Kidney glomerular epithelial cell (primary cell): ENCODE measurements at regions not wholly inside any gene's neighbourhood (a gene's known extent, or its start where the extent isn't known, plus 50 kb on each side); places are given as distances from the start of the nearest gene placed in this dataset.

Source experiments
- DNase-seq: peaks from one replicate; lab custom pipeline; 2025; lab: John Stamatoyannopoulos, UW

DNA sequence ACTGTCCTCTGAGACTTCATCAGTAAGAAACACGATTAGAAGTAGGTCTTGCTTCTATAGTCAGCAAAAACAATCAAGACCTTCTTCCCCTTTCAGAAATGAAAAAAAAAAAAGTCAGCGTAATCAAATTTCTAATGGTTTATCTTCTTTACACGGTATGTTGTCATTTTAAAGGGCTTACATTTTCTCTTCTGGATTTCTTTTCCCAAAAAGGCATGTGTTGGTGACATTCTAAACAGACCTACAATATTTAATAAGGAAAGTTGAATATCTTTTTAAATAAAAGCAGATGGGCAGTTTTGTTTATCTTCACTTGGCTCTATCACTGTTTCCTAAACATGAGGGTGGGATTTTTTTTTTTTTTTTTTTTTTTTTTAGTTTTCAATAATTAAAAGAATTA lies 197.3 kb upstream of the ADAMTS9 start:
- DNase-seq: no peak

DNA sequence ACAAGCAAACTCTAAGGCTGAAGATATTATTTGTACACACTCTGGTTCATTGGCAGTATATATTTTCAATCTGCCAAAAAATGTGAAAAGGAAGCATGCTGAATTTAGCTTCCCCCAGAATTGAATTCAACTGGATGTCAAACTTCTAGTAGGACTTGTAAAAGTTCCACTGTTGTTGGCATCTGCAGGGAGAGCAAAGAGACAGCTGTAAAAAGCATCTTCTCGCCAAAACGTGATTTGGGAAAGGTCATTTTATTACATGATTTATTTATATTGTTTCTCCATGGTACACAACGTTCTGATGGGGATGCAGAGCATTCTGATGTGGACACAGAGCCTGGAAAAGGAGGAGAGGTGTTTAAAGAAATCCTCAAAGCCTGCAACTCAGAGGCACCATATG lies 196.7 kb upstream of the ADAMTS9 start:
- no peak for DNase-seq

DNA sequence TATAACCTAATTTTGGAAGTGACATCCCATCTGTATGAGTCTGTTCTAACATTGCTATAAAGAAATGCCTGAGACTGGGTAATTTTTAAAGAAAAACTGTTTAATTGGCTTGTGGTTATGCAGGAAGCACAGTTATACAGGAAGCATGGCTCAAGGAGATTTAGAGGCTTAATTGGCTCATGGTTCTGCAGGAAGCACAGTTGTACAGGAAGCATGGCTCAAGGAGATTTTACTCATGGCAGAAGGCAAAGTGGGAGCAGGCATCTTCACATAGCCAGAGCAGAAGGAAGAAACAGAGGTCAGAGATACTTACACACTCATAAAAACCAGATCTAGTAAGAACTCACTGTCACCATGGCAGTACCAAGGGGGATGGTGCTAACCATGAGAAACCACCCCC lies 193.1 kb upstream of the ADAMTS9 start:
- DNase-seq: no peak

DNA sequence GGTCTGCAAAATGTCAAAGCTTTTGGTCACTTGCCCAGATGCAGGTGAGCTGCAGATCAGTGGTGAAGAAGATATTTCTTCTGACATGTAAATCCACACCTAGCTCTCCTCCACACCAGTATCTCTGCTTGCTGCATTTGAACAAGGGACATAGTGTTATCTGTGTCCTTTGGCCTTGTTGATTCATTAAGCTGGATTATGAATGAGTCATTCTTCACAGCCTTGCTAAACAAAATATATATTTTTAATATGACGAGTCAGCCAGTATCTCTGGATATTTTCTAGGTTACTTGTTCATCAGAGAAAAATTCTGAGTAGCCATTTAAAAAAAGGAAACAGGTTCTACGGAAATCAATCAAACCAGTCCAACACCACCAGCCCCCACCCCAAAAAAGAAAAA lies 190.6 kb upstream of the ADAMTS9 start:
- DNase-seq: no peak

DNA sequence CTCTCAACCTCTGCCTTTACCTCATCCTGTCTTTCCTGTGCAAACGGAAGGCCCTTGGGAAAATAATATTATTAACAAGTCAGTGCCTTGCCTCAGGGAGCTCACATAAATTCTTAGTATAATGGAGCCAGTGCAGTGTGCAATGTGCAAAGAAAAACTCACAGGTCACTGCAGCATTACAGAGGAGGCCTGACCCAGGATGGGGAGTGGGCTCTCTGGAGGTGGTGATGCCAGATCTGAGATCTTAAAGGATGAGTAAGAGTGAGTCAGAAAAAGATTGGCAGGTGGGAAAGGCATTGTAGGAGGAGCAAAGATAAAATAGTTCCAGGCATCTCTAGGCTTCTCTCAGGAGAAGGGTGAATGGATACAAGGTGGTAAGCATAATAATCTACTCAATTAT lies 185.6 kb upstream of the ADAMTS9 start:
- peak; percentile 7 for DNase-seq

DNA sequence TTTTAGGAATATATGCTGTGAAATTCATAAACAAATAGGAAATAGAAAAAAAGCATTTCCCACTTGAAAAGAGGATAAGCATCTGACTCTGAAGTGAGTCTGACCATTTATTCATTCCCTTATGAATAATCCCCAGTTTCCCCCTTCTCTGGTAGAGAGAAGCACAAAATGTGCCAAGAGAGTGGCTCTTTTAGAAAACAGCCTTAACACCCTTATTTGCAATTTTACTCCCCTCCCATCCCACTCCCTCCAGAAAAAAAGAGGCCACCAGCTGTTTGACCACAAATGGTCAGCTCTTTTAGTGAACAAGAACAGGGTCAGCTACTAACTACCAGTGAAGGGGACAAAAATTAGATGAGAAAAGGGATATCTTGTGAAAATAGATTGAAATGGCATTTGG lies 184.5 kb upstream of the ADAMTS9 start:
- no peak for DNase-seq

DNA sequence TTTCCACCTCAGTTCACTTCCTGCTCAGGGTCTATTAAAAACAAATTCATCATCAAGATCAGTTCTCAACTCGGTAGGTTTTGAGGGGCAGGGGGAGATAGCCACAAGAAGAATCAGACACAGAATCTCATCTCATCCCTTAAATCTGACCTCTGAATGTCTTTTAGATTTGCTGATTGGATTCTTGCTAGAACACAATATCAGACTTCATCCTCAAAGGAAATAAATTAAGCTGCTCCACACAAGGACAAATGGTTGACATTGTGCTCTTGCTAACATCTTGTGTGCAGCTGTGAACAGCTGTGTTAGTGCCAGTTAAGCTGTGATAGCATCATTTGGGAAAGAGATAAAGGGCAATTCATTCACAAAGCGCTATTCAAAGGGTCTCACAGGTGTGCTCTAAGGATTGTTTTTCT lies 184.0 kb upstream of the ADAMTS9 start:
- no peak for DNase-seq

DNA sequence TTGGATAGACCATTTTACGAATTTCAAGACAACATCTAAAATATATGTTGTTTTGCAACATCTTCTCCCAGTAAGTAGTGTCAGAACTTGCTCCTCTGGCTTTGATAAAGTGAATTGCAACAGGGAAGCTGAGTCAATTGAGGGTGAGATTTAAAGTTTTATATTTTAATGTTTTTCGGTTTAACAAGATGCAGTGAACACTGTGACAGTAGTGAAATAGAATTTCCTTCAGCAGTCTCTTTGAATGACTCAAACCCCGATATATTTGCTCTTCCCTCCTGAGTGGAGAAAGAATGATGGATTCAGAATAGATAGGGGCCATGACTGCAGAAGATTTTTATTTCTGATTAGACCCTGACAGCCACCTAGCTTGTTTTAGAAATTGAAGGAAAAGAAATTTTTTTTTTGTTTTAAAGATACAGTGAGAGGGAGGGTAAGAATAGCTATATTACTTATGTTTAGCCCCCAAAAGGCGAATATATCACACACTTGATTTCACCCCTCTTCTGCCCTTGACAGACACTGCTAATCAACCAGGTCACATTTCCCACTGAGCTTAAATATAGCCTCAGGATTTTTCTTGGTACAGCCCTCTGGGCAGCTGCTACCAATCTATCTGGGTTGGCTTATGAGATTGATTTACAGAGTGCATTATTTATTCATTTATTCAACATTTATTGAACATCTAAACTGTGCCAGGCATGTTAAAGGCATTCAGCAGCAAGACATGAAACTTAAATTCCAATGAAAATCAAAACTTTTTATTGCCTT lies 183.3 kb upstream of the ADAMTS9 start:
- no peak for DNase-seq

DNA sequence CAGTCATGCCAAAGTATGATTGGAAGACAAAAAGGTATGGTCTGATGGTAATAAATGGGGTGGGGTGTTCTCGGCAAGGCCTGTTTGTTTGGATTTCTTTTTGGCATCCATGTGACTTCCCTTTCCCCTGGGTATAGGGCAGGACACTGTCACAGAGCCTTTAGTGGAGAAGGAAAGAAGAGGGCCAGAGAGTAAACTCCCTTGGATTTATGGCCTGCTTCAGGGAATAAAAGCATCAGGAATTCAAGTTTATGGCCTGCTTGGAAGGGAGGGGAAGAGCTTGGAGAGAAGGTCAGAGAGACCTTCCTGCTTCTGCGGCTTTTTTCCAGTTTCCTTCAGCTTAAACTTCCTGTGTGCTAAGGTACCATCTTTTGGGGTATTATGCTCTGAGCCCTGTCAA lies 179.4 kb upstream of the ADAMTS9 start:
- no peak for DNase-seq

DNA sequence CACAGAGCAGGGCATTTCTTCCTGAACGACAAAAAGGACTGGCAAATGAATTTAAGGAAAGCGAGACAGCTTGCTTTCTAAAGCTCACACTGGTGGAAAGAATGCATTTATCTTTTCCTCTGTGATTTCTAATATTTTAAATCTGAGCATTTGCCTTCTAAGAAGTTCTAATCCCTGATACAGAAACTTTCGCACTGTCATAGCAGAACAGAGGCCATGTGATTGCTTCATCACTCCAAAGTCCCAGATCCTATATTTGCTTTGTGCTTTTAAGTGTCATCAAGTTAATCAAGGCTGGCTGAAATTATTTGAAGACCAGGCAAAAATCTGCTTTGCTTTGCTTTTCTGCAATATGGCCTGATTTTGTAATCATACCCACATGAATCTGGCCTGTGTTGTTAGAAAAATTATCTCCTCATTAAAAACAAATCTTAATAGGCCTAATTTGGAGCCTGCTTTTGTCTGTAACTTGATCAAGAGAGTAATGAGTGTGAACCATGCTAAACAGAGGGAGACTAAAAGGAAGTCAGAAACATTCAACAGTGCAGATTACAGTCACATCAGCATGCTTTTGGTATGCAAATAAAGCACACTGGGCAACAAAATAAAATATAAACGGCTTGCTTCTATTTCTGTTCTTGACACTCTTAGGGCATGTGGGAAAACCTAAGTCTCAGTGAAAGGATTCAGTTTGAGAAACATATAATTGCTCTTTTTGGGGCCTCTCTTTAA lies 178.2 kb upstream of the ADAMTS9 start:
- DNase-seq: no peak

DNA sequence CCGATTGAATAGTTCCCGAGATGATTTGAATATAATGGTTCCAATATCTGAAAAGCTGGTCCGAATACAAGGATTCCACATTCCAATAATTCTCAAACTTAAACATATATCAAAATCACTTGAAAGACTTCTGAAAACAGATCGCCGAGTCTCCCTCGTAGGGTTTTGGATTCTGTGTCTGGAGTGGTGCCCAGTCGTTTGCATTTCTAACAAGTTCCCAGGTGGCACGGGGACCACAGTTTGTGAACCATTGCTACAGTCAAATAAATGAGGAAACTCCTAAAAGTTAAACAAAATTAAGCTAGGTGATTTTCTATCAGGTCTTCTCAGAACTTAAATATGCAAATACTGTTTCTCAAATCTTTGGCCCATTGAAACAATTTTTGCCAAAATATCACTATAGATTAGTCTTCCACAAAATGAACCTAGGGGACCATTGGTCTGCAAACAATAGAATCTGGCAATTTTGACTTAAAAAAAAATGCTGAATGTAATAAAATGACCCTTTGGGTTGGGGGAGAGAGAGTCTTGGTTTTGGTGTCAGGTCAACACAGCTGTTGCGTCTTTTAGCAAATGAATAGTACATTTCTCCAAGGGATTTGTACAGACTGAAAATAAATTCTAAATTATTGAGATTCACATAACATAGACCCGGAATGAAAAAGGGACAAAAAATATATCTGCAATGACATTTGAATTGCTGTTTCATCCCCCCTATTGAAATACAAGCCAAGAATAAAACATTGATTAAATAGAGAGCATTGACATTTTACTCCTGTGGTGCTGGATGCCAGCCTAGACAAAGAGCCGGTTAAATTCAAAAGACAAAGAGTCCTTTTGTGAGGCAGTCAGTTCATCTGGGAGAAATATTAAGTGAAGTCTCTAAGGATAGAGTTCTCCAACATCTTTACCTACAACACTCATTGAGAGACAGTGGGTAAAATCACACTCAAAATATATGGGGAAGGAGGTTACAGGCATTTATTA lies 175.7 kb upstream of the ADAMTS9 start:
- DNase-seq: no peak

DNA sequence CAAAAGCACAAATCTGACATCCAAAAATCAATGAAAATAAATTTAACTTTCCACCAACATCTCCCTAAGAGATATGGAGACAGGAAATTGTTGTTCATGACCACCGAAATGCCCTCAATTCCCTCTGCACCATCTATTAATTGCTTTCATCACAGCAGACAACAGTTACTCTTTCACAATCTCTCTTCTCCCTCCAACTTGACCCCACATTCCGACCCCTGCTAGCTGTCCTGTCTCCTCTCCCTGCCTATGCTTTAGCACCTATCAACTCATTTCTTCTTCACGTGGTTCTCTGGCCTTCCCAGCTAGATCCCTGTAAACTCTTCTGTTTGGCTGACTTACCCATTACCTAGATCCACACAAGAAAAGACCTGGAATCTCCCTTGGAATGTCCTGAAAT lies 173.9 kb upstream of the ADAMTS9 start:
- no peak for DNase-seq

DNA sequence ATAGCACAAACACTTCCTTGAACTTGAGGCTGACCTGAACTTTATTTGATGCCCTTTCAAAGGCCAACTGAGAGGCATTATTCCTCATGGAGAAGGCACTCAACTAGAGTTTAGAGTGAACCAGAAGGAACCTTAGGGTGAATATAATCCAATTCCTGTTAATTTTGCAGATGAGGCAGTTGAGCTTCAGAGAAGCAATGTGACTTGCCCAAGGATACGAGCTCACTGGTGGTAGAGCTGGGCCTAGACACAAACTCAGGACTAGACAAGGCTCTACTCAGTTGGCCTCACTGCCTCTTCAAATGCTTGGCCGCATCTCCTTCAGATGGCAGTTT lies 172.7 kb upstream of the ADAMTS9 start:
- DNase-seq: no peak

DNA sequence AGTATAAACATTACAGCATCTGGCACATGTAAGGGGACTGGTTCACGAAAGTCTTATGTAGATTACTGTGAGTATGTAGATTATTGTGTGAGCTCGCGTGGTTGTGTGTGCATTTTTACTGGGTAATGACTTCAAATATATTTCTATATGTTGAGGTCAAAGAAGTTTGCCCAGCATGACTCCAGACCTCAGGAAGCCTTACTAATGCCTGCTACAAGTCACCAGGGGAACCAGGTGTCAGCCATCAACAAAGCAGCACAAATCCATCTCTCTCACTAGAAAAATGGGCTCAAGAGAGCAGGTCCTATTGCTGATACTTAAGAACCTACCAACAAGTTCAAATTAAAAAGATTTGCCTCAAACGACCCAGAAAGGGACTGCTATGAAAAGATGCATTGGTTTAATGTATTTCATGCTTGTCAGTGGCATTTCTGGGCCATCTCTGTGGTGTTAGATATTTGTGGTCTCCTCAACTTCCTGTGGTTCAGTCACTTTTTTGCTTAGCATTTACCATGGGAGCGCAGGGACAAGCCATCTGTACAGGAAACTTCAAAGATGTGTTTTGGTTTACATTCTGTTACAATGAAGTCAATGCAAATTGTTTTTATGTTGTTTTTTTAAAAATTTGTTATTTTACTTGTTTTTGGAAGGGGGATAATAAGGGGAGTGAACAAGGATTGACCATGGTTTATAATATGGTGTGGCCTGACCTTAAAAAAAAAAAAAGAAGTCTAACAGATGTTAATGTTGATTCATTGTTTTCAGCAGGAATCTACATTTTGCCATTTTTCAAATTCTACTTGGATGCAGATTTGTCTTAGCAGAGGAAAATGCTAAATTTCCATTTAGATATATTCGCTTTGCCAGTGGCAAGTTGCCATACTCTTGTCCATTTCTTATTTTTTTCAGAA lies 172.1 kb upstream of the ADAMTS9 start:
- no peak for DNase-seq

DNA sequence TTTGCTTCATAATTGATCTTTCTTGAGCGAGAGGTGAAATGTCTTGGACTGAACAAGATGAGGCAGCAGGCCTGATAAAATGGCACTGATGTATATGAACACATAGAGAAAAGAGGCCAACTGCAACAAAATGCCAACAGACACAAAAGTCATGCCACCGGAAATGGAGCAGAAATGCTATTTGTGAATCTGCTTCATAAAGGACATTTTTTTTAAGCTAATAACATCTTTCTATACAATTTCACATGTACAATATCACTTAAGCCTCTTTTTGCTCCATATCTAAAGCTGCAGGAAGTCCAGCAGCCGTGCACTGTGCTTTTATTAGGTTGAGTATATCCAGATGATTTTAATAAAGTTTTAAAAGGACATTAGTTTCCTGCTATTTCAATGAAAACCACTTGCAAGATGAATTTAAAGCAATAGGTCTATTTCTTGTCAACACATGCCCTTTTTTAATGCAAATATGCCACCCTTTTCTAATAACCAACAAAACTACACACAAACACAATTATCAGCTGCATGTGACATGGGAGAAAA lies 169.2 kb upstream of the ADAMTS9 start:
- DNase-seq: no peak

DNA sequence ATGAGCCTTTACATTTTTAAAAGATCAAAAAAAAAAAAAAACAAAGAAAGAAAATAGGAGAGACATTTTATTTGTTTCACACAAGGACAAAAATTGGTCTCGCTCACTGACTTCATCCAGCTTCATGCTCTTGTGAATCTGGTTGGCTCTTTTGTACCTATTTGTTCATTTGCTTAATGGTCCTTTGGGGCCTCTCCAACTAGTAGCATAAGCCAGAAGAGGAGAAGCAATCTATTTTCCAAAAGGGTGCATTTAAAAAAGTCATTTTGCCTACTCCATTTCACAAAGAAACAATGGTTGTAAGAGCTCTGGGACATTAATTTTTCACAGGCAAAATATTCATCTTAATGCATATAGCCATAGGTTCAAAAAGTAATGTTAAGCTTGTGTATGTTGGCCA lies 168.3 kb upstream of the ADAMTS9 start:
- no peak for DNase-seq

DNA sequence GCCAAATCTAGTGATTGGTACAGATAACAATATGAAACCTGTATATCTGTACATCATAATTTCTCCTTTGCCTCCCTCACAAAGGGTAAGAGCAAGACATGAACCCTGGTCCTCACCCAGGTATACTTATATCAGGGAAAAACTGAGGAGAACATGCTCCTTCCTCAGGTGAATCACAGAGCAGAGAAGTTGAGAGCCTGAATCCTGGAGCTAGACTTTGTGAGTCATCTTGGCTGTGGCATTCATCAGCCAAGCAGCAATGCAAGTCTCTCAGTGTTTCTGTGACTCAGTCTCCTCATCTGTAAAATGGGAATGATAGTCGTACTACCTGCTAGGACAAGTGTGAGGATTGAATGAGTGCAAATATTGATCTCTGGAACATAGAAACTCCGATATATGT lies 165.7 kb upstream of the ADAMTS9 start:
- DNase-seq: no peak

DNA sequence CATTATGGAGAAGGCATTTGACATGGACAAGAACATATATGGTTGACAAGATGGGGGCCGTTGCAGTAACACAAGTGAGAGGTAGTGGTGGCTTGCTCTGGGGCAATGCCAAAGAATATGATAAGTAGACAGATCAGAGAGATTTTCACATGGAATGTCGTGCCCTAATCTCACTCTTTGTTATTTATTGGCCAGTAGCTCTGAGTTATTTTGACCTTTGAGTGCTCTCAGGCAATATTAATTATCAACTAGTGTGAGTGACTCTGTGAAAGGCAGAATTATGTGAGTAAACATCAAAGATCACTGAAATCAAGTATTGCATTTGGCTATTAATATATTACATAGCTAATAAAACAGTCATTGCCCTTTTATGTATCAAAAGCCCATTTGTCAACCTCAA lies 164.9 kb upstream of the ADAMTS9 start:
- no peak for DNase-seq

DNA sequence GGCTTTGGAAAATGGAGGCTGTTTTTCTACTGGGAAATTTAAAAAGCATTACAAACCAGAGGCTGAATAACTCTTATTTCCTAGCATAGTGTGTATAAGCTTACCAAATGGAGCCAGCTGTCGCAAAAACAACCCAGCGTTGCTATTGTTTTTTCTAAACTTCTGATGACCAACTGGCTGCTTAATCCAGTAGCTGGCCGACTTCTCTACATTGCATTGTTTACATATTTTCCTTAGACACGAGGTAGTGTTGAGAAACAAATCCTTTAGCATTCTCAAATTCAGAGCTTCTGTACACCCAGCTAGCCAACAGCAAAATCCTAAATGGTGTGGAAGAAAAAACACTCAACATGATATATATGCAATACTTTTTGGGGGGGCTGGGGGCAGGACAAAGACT lies 161.0 kb upstream of the ADAMTS9 start:
- DNase-seq: no peak

DNA sequence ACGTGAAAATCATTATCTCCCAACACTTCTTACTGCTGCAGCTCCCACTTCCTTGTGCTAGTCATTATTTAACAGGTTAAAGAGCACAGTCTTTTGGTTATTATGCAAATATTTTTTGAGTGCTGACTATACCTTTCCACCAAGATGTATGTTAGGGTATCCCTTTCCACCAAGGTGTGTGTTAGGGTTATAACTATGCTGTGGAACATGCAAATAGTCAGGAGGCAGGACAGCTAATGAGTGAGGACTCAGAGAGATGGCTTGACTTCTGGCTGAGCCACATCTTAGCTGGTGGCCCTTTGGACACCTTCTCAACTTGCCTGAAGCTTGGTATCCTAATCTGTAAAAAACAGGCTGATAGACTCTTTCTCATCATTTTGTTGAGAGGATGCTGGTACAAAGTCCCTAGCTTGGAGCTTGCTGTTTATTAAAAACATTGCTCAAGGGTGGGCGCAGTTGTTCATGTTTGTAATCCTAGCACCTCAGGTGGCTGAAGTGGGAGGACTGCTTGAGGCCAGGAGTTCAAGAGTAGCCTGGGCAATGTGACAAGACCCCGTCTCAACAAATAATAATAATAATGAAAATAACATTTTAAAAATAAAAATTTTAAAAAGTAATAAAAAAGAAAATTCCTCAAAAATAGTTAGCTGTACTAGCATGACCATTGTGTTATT lies 160.5 kb upstream of the ADAMTS9 start:
- DNase-seq: no peak

DNA sequence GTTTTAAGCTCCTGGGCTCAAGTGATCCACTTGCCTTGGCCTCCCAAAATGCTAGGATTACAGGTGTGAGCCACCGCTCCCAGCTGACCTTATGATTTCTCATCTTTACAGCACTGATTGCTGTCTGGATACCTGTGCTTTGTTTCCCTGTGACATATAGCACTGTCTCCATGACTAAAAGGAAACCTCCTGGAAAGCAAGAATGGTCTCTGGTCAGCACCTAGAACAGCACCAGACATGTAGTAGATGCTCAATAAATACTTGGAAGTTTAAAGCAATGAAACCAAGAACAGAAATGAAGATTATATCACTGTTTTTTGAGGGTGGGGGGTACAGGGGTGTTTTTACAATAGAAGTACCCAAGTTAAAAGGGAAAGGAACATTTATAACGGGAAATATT lies 156.8 kb upstream of the ADAMTS9 start:
- DNase-seq: no peak
